Panc1 (cell line): ENCODE measurements at regions not wholly inside any gene's neighbourhood (a gene's known extent, or its start where the extent isn't known, plus 50 kb on each side); places are given as distances from the start of the nearest gene placed in this dataset.

Experiments used
- ATAC-seq: fragments of 200-7000 bp; cut with Tn5 transposase; 2 replicates; pipeline ENCODE4 v1.9.1; 2020; ENCODE audit warnings: mild to moderate bottlenecking, moderate library complexity
- BruUV-seq: library from RNA; stranded (reverse); fragments of 400-500 nt; replicated peaks from 2 replicates; lab custom pipeline; 2021; lab: Mats Ljungman, UMichigan
- CTCF ChIA-PET: fragments of 300-600 bp; sonication (Branson Sonifier 250); formaldehyde crosslinking; loops from one replicate; lab custom pipeline; 2022; ENCODE audit warnings: antibody characterized with exemption; lab: Charles Lee
- POLR2A ChIA-PET: fragments of 300-600 bp; sonication (Branson Sonifier 250); formaldehyde crosslinking; loops from one replicate; lab custom pipeline; 2022; ENCODE audit warnings: antibody characterized with exemption; lab: Charles Lee
- DNase-seq: peaks from one replicate; pipeline ENCODE4 v3.0.0-alpha.2; 2010; ENCODE audit warnings: low read depth, low spot score
- H3K27ac ChIP-seq: 2 replicates; pipeline ENCODE4 v1.5.1; 2011; ENCODE audit warnings: mild to moderate bottlenecking, low read length, inconsistent platforms
- H3K27me3 ChIP-seq: fragments of 200-500 bp; sonication (Bioruptor generic); 2 replicates; pipeline ENCODE4 v1.6.0; 2014; ENCODE audit warnings: low read length, inconsistent platforms; ENCODE audit not compliant: control insufficient read depth, insufficient read depth
- H3K36me3 ChIP-seq: fragments of 200-500 bp; sonication (Bioruptor generic); 2 replicates; pipeline ENCODE4 v1.5.1; 2014; ENCODE audit warnings: inconsistent platforms, mild to moderate bottlenecking, low read length, moderate library complexity; ENCODE audit not compliant: control insufficient read depth, insufficient read depth
- H3K4me1 ChIP-seq: 2 replicates; pipeline ENCODE4 v1.5.1; 2011; ENCODE audit warnings: inconsistent platforms, mild to moderate bottlenecking, low read length, moderate library complexity; ENCODE audit not compliant: control insufficient read depth, insufficient read depth
- H3K4me3 ChIP-seq, 2 experiments: 2 replicates each; pipeline ENCODE4 v1.5.1; 2011 to 2012; ENCODE audit warnings: low read depth in 2 of 2, low read length in 2 of 2, mild to moderate bottlenecking in 2 of 2, inconsistent platforms in 1 of 2, moderate library complexity in 1 of 2
- H3K9me3 ChIP-seq: fragments of 200-500 bp; sonication (Bioruptor generic); 2 replicates; pipeline ENCODE4 v1.5.1; 2014; ENCODE audit warnings: low read depth, mild to moderate bottlenecking, inconsistent platforms, low read length, moderate library complexity; ENCODE audit not compliant: control insufficient read depth, insufficient read depth
- POLR2AphosphoS5 ChIP-seq: IDR thresholded peaks from 2 replicates; pipeline ENCODE4 v1.6.1; 2012; ENCODE audit warnings: mild to moderate bottlenecking, low read depth, low read length, moderate library complexity
- SIN3A ChIP-seq: IDR thresholded peaks from 2 replicates; pipeline ENCODE4 v1.6.1; 2012; ENCODE audit warnings: low read depth, mild to moderate bottlenecking, low read length, moderate library complexity, borderline replicate concordance; ENCODE audit not compliant: insufficient read depth
- TCF7L2 ChIP-seq: IDR thresholded peaks from 2 replicates; pipeline ENCODE4 v1.6.1; 2011; ENCODE audit warnings: mild to moderate bottlenecking, low read depth, low read length, inconsistent platforms
- in situ Hi-C: cut with HindIII; loops from 2 replicates; pipeline ENCODE4 v1.10.0; 2016; ENCODE audit warnings: low sequenced_read_pairs, low pct_unique_long_range_greater_than_20kb
- intact Hi-C: fragments of 100-400 bp; cut with micrococcal nuclease; formaldehyde crosslinking; loops from one replicate; pipeline ENCODE4 v1.10.0; 2022; ENCODE audit not compliant: unreplicated experiment
- TF ChIP-seq, protein P1 (sequence below): fragments of 450-650 bp; IDR thresholded peaks from 2 replicates; pipeline ENCODE4 v1.5.1; 2017; ENCODE audit warnings: mild to moderate bottlenecking
- TF ChIP-seq, protein P2 (sequence below), 2 experiments: IDR thresholded peaks; 2 replicates each; pipeline ENCODE4 v1.6.1; 2011 to 2012; ENCODE audit warnings: low read depth in 2 of 2, control low read depth in 1 of 2, low read length in 1 of 2, mild to moderate bottlenecking in 1 of 2, moderate library complexity in 1 of 2; ENCODE audit not compliant: insufficient read depth in 1 of 2

GRCh38 chr13:105273665-105274222 is 1261.7 kb downstream of the EFNB2 start:
- no peak overlapping the region for H3K4me3 ChIP-seq
- no TSS peak for BruUV-seq
- no peak for TF ChIP-seq SIN3A
- no peak for TF ChIP-seq TCF7L2
- TF ChIP-seq POLR2AphosphoS5, result no peak
- TF ChIP-seq, protein P1, sequence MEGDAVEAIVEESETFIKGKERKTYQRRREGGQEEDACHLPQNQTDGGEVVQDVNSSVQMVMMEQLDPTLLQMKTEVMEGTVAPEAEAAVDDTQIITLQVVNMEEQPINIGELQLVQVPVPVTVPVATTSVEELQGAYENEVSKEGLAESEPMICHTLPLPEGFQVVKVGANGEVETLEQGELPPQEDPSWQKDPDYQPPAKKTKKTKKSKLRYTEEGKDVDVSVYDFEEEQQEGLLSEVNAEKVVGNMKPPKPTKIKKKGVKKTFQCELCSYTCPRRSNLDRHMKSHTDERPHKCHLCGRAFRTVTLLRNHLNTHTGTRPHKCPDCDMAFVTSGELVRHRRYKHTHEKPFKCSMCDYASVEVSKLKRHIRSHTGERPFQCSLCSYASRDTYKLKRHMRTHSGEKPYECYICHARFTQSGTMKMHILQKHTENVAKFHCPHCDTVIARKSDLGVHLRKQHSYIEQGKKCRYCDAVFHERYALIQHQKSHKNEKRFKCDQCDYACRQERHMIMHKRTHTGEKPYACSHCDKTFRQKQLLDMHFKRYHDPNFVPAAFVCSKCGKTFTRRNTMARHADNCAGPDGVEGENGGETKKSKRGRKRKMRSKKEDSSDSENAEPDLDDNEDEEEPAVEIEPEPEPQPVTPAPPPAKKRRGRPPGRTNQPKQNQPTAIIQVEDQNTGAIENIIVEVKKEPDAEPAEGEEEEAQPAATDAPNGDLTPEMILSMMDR, result no peak
- TF ChIP-seq, protein P2, sequence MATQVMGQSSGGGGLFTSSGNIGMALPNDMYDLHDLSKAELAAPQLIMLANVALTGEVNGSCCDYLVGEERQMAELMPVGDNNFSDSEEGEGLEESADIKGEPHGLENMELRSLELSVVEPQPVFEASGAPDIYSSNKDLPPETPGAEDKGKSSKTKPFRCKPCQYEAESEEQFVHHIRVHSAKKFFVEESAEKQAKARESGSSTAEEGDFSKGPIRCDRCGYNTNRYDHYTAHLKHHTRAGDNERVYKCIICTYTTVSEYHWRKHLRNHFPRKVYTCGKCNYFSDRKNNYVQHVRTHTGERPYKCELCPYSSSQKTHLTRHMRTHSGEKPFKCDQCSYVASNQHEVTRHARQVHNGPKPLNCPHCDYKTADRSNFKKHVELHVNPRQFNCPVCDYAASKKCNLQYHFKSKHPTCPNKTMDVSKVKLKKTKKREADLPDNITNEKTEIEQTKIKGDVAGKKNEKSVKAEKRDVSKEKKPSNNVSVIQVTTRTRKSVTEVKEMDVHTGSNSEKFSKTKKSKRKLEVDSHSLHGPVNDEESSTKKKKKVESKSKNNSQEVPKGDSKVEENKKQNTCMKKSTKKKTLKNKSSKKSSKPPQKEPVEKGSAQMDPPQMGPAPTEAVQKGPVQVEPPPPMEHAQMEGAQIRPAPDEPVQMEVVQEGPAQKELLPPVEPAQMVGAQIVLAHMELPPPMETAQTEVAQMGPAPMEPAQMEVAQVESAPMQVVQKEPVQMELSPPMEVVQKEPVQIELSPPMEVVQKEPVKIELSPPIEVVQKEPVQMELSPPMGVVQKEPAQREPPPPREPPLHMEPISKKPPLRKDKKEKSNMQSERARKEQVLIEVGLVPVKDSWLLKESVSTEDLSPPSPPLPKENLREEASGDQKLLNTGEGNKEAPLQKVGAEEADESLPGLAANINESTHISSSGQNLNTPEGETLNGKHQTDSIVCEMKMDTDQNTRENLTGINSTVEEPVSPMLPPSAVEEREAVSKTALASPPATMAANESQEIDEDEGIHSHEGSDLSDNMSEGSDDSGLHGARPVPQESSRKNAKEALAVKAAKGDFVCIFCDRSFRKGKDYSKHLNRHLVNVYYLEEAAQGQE (IDR thresholded peaks at IDR 0.05; ENCODE audit: insufficient read depth in 1 of 2, low read depth in 2 of 2, low read length in 1 of 2), result no peak
- ChIA-PET CTCF (no interaction called here), POLR2A (no interaction called here)
- intact Hi-C loops, result no loop called here
- no peak for ATAC-seq
- H3K4me1 ChIP-seq, result no peaks in the 10 kb centered on the region
- DNase-seq, result no peak
- in situ Hi-C loops, result no loop called here
- H3K9me3 ChIP-seq, result no peaks in the 10 kb centered on the region
- H3K27ac ChIP-seq, result no peak overlapping the region
- H3K27me3 ChIP-seq, result no peaks in the 10 kb centered on the region
- no peaks in the 10 kb centered on the region for H3K36me3 ChIP-seq

DNA sequence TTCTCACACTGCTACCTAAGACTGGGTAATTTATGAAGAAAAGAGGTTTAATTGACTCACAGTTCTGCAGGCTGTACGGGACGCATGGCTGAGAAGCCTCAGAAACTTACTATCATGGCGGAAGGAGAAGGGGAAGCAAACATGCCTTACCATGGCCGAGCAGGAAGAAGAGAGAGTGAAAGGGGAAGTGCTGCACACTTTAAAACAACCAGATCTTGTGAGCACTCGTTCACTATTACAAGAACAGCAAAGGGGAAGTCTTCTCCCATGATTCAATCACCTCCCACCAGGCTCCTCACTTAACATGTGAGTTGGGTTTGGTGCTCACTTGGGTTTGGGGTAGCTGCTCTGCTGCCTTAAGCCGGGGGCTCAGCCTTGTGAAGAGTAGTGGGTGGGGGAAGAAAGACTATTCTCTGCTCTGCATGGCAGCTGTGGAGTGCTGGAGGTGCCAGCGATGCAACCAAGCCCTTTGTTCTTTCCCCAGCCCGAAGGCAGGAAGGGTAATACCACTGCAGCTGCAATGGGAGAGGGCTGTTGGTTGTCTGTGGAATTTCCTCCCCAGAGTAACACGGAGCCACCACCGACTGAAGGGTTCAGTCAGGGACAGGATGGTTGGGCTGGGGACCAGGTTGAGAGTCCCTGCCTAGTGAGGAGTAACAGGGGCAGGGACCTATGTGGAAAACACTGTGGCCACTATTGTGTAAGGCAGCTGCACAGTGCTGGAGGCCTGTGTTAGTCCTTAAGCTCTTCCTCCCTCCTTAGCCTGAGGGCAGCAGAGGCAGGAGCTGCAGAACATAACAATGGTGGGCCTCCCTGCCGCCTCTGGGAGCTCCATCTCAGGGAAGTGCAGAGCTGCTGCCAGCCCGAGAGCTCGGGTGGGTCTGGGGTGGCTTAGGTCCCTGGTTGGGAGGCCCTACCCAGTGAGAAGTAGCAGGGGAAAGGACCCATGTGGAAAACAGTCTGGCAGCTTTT is 1262.5 kb downstream of the EFNB2 start:
- ATAC-seq, result no peak
- Histone ChIP-seq H3K4me3 (no peak overlapping the region), H3K9me3 (no peaks in the 10 kb centered on the region), H3K27me3 (no peaks in the 10 kb centered on the region), H3K4me1 (no peaks in the 10 kb centered on the region), H3K27ac (no peak overlapping the region), H3K36me3 (no peaks in the 10 kb centered on the region)
- DNase-seq, result no peak
- in situ Hi-C loops (no loop called here), intact Hi-C loops (no loop called here)
- ChIA-PET POLR2A (no interaction called here), CTCF (no interaction called here)
- BruUV-seq, result no TSS peak
- TF ChIP-seq TCF7L2 (no peak), SIN3A (no peak), POLR2AphosphoS5 (no peak)
- TF ChIP-seq, protein P2 (IDR thresholded peaks at IDR 0.05; ENCODE audit: insufficient read depth in 1 of 2, low read depth in 2 of 2, low read length in 1 of 2), result no peak
